ENCODE measurements at regions not wholly inside any gene's neighbourhood (a gene's known extent, or its start where the extent isn't known, plus 50 kb on each side); places are given as distances from the start of the nearest gene placed in this dataset.

DNA sequence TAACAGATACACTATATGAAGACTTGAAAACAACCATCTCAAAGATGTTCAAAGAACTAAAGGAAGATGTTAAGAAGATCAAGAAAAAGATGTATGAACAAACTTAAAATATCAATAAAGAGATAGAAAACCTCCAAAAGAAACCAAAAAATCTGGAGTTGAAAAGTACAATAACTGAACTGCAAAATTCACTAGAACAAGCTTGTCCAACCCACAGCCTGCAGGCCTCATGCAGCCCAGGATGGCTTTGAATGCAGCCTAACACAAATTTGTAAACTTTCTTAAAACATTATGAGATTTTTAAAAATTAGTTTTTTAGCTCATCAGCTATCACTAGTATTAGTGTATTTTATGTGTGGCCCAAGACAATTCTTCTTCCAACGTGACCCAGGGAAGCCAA, 77.0 kb upstream of the DCTD start:
- Histone ChIP-seq H2AFZ (ENCODE audit: low read length) (no peak overlapping the region), H3K9ac (ENCODE audit: insufficient read depth, low read depth, low read length) (no peak overlapping the region), H3K27me3 (ENCODE audit: control insufficient read depth in 1 of 2, insufficient read depth in 2 of 2, low read length in 2 of 2) (peaks cover 0 to 8% of the 10 kb centered on the region in 2 experiments; a peak in 2 of 5 replicates), H3K4me1 (ENCODE audit: insufficient read depth, low read length) (no peaks in the 10 kb centered on the region), H3K4me2 (ENCODE audit: low read depth, low read length) (no peak overlapping the region), H3K4me3 (replicated peaks in 1 of 3; ENCODE audit: insufficient read depth in 1 of 3, low read depth in 2 of 3, low read length in 3 of 3) (no peak overlapping the region), H4K20me1 (ENCODE audit: insufficient read depth, low read length) (no peaks in the 10 kb centered on the region), H3K9me3 (ENCODE audit: low read length) (peaks cover 4% of the 10 kb centered on the region; the same call in 1 of the 2 replicates), H3K36me3 (replicated peaks in 1 of 2; ENCODE audit: control insufficient read depth in 1 of 2, insufficient read depth in 2 of 2, low read length in 2 of 2) (no peaks in the 10 kb centered on the region), H3K27ac (ENCODE audit: extremely low read length, insufficient read depth, low read length) (no peak overlapping the region), H3K79me2 (ENCODE audit: insufficient read depth, low read length) (no peaks in the 10 kb centered on the region)
- ATAC-seq: no peak
- intact Hi-C loops (cut with micrococcal nuclease; ENCODE audit: unreplicated experiment) (no loop called here), in situ Hi-C loops (cut with HindIII; ENCODE audit: extremely low pct_ligation_motif_present, low pct_unique_long_range_greater_than_20kb) (no loop called here)
- peak; percentile 91; the same call in 1 of the 2 replicates for TF ChIP-seq ZNF160 (CRISPR knock-in tag; IDR thresholded peaks at IDR 0.05)
- TF ChIP-seq GTF3A (CRISPR knock-in tag; conservative IDR thresholded peaks at IDR 0.05): no peak
- no TSS peak for BruUV-seq (replicated peaks)
- DNase-seq (ENCODE audit: low spot score): no peak
- WGBS (ENCODE audit: low lambda C conversion rate): 0% methylated on average over 1 of the region's 1 CpG
- ChIA-PET POLR2A (no interaction called here), CTCF (ENCODE audit: low intra/inter-chr PET ratio, low total read pairs) (no interaction called here)
- FAIRE-seq: no peak

DNA sequence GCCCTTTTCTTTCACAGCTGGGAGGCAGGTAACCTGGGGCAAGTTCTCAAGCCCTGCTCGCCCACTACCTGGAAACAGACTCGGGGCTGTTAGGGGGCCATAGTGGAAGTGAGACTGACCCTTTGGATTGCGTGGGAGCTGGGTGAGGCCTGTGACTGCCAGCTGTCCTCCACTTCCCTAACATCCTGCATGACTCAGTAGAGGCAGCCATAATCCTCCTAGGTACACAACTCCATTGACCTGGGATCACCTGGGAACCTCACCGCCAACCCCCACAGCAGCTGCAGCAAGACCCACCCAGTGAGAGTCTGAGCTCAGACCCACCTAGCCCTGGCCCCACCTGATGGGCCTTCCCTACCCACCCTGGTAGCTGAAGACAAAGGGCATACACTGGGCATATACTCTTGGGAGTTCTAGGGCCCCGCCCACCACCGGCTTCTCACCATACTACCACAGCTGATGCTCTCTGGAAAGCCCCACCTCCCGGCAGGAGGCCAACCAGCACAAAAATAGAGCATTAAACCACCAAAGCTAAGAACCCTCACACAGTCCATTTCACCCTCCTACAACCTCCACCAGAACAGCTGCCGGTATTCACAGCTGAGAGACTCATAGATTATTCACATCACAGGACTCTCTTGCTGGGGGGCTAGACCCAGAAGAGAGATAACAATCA, 61.1 kb upstream of the DCTD start:
- ChIA-PET POLR2A (no interaction called here), CTCF (ENCODE audit: low intra/inter-chr PET ratio, low total read pairs) (no interaction called here)
- intact Hi-C loops (cut with micrococcal nuclease; ENCODE audit: unreplicated experiment): no loop called here
- H2AFZ ChIP-seq (ENCODE audit: low read length): no peak overlapping the region
- no peak overlapping the region for H3K4me3 ChIP-seq (replicated peaks in 1 of 3; ENCODE audit: insufficient read depth in 1 of 3, low read depth in 2 of 3, low read length in 3 of 3)
- H4K20me1 ChIP-seq (ENCODE audit: insufficient read depth, low read length): no peaks in the 10 kb centered on the region
- H3K9me3 ChIP-seq (ENCODE audit: low read length): no peaks in the 10 kb centered on the region
- no peak for ATAC-seq
- H3K27me3 ChIP-seq (ENCODE audit: control insufficient read depth in 1 of 2, insufficient read depth in 2 of 2, low read length in 2 of 2): no peaks in the 10 kb centered on the region; a peak in 1 of 5 replicates
- in situ Hi-C loops (cut with HindIII; ENCODE audit: extremely low pct_ligation_motif_present, low pct_unique_long_range_greater_than_20kb): no loop called here
- no peaks in the 10 kb centered on the region for H3K4me1 ChIP-seq (ENCODE audit: insufficient read depth, low read length)
- 34% methylated on average over 4 of the region's 8 CpGs for WGBS (ENCODE audit: low lambda C conversion rate)
- no peak overlapping the region for H3K9ac ChIP-seq (ENCODE audit: insufficient read depth, low read depth, low read length)
- H3K79me2 ChIP-seq (ENCODE audit: insufficient read depth, low read length): no peaks in the 10 kb centered on the region
- FAIRE-seq: no peak
- no TSS peak for BruUV-seq (replicated peaks)
- TF ChIP-seq SIN3A (IDR thresholded peaks at IDR 0.05; ENCODE audit: borderline replicate concordance, low read depth, low read length): no peak
- TF ChIP-seq ZNF124 (CRISPR knock-in tag; IDR thresholded peaks at IDR 0.05): no peak
- TF ChIP-seq NFKBIZ (CRISPR knock-in tag; IDR thresholded peaks at IDR 0.05): no peak
- no peak for TF ChIP-seq BCL6 (CRISPR knock-in tag; IDR thresholded peaks at IDR 0.05)
- TF ChIP-seq SP1 (IDR thresholded peaks at IDR 0.05): no peak
- TF ChIP-seq SP1 (CRISPR knock-in tag; IDR thresholded peaks at IDR 0.05): no peak
- TF ChIP-seq JARID2 (CRISPR knock-in tag; IDR thresholded peaks at IDR 0.05; ENCODE audit: insufficient replicate concordance): no peak
- TF ChIP-seq CHD2 (IDR thresholded peaks at IDR 0.05; ENCODE audit: low read depth, low read length): no peak
- DNase-seq (ENCODE audit: low spot score): no peak
- H3K4me2 ChIP-seq (ENCODE audit: low read depth, low read length): no peak overlapping the region
- H3K27ac ChIP-seq (ENCODE audit: extremely low read length, insufficient read depth, low read length): no peak overlapping the region
- no peaks in the 10 kb centered on the region for H3K36me3 ChIP-seq (replicated peaks in 1 of 2; ENCODE audit: control insufficient read depth in 1 of 2, insufficient read depth in 2 of 2, low read length in 2 of 2)

Measured in HepG2 (cell line).